Adrenal gland (tissue), 9 donors: ENCODE measurements at regions not wholly inside any gene's neighbourhood (a gene's known extent, or its start where the extent isn't known, plus 50 kb on each side); places are given as distances from the start of the nearest gene placed in this dataset.

Source experiments
- DNase-seq, 7 donors: peaks; one replicate each; pipeline ENCODE4 v3.0.0-alpha.2; 2019 to 2020
- H3K27ac ChIP-seq, 5 donors: fragments of 200-600 bp; sonication (generic) in 4 of 5; 1 replicate in 3 of 5; 2 replicates in 2 of 5; pipeline versions ENCODE4 v1.5.1 to v1.8.0; 2016 to 2020; ENCODE audit warnings: mild to moderate bottlenecking in 1 of 5
- H3K27me3 ChIP-seq: fragments of 200-600 bp; 2 replicates; pipeline ENCODE4 v1.8.0; 2021
- H3K36me3 ChIP-seq, 2 donors: fragments of 200-600 bp; replicated peaks in 1 of 2; 1 replicate in 1 of 2; 2 replicates in 1 of 2; pipeline versions ENCODE4 v1.5.1 to v1.8.0; 2018 to 2022
- H3K4me1 ChIP-seq, 2 donors: fragments of 200-600 bp; replicated peaks in 1 of 2; 1 replicate in 1 of 2; 2 replicates in 1 of 2; pipeline versions ENCODE4 v1.5.1 to v1.8.0; 2018 to 2021
- H3K4me3 ChIP-seq, 4 donors: fragments of 200-600 bp; sonication (generic) in 3 of 4; one replicate each; pipeline ENCODE4 v1.5.1; 2016 to 2018
- H3K9me3 ChIP-seq, 3 donors: fragments of 200-600 bp; sonication (generic) in 1 of 3; replicated peaks in 1 of 3; 1 replicate in 2 of 3; 2 replicates in 1 of 3; pipeline versions ENCODE4 v1.5.1 to v1.8.0; 2016 to 2021
- CTCF ChIP-seq, 6 experiments: fragments of 450-650 bp in 4 of 6; fragments of 200-600 bp in 2 of 6; sonication (generic) in 1 of 6; IDR thresholded peaks; 1 replicate in 5 of 6; 2 replicates in 1 of 6; pipeline versions ENCODE4 v1.5.1 to v1.8.0; 2016 to 2021; ENCODE audit warnings: antibody characterized with exemption in 6 of 6, mild to moderate bottlenecking in 2 of 6, moderate library complexity in 1 of 6
- POLR2A ChIP-seq, 2 donors: fragments of 450-650 bp; IDR thresholded peaks; one replicate each; pipeline ENCODE4 v1.6.1; 2017; ENCODE audit warnings: antibody characterized with exemption in 2 of 2, mild to moderate bottlenecking in 2 of 2, moderate library complexity in 1 of 2
- WGBS, 4 donors: extraction: QIAGEN DNeasy Blood & Tissue Kit in 2 of 4; methylation state at CpG; one replicate each; pipeline versions ENCODE4 v1.1.5 to v1.1.7; 2013 to 2017; 5-methylcytosine and 5-hydroxymethylcytosine counted together
- intact Hi-C, 2 donors: fragments of 100-400 bp; cut with DNase I; formaldehyde crosslinking; loops; one replicate each; pipeline versions ENCODE4 v1.14.1 to v1.15.0; 2022 to 2023
- donor health status: healthy with polysubstance abuse.
- donor health status: Bipolar disorder and iron deficiency.
- donor health status: DM: yes; HTN: yes; CAD: no.
- donor health status: DM: no; HTN: no; CAD: no.
- donor health status: DM: no; HTN: no; CAD: no.

- Histone ChIP-seq H3K9me3 (no peaks in the 10 kb centered on the region), H3K27me3 (no peaks in the 10 kb centered on the region), H3K4me1 (no peaks in the 10 kb centered on the region), H3K27ac (no peak overlapping the region), H3K4me3 (no peak overlapping the region), H3K36me3 (no peaks in the 10 kb centered on the region)
- intact Hi-C loops, result no loop called here
- TF ChIP-seq POLR2A (IDR thresholded peaks at IDR 0.05), result no peak
- DNase-seq, result no peak
- 83 to 88% (median 87%) methylated on average over 2 of the region's 2 CpGs for WGBS, 4 donors
These were observed 77.8 kb downstream of the CASP12 start for GRCh38 chr11:104820431-104820830.

- 69 to 88% (median 78%) methylated on average over 4 of the region's 4 CpGs for WGBS, 4 donors
- intact Hi-C loops, result no loop called here
- no peak for TF ChIP-seq CTCF (IDR thresholded peaks at IDR 0.05)
- TF ChIP-seq POLR2A (IDR thresholded peaks at IDR 0.05), result no peak
- Histone ChIP-seq H3K27me3 (no peaks in the 10 kb centered on the region), H3K9me3 (no peaks in the 10 kb centered on the region), H3K36me3 (no peaks in the 10 kb centered on the region), H3K27ac (no peak overlapping the region), H3K4me3 (no peak overlapping the region), H3K4me1 (no peaks in the 10 kb centered on the region)
- DNase-seq, result no peak
These were observed 78.7 kb downstream of the CASP12 start for GRCh38 chr11:104819603-104820002.

- Histone ChIP-seq H3K4me3 (no peak overlapping the region), H3K36me3 (no peaks in the 10 kb centered on the region), H3K27me3 (no peaks in the 10 kb centered on the region), H3K4me1 (no peaks in the 10 kb centered on the region), H3K27ac (no peak overlapping the region), H3K9me3 (no peaks in the 10 kb centered on the region)
- DNase-seq, result no peak
- intact Hi-C loops, result no loop called here
- no peak for TF ChIP-seq POLR2A (IDR thresholded peaks at IDR 0.05)
- TF ChIP-seq CTCF (IDR thresholded peaks at IDR 0.05), result no peak
These were observed 79.2 kb downstream of the CASP12 start for GRCh38 chr11:104819107-104819506.

GRCh38 chr11:104817973-104818372 lies 80.3 kb downstream of the CASP12 start:
- H3K9me3 ChIP-seq, result no peaks in the 10 kb centered on the region
- intact Hi-C loops, result no loop called here
- no peak overlapping the region for H3K27ac ChIP-seq
- no peaks in the 10 kb centered on the region for H3K27me3 ChIP-seq
- no peaks in the 10 kb centered on the region for H3K36me3 ChIP-seq
- DNase-seq, result no peak
- H3K4me3 ChIP-seq, result no peak overlapping the region
- WGBS, 4 donors, result 69 to 76% (median 72%) methylated on average over 3 of the region's 3 CpGs
- TF ChIP-seq POLR2A (IDR thresholded peaks at IDR 0.05), result no peak
- TF ChIP-seq CTCF (IDR thresholded peaks at IDR 0.05), result no peak
- H3K4me1 ChIP-seq, result no peaks in the 10 kb centered on the region

- no peak for DNase-seq
- Histone ChIP-seq H3K4me1 (no peaks in the 10 kb centered on the region), H3K4me3 (no peak overlapping the region), H3K9me3 (no peaks in the 10 kb centered on the region), H3K36me3 (no peaks in the 10 kb centered on the region), H3K27me3 (no peaks in the 10 kb centered on the region), H3K27ac (no peak overlapping the region)
- TF ChIP-seq CTCF (IDR thresholded peaks at IDR 0.05) (no peak), POLR2A (IDR thresholded peaks at IDR 0.05) (no peak)
- WGBS, 4 donors, result 73 to 83% (median 80%) methylated on average over 2 of the region's 2 CpGs
- intact Hi-C loops, result no loop called here
These were observed 84.7 kb downstream of the CASP12 start for GRCh38 chr11:104813532-104813931.
